T-cell (primary cell): ENCODE measurements at regions not wholly inside any gene's neighbourhood (a gene's known extent, or its start where the extent isn't known, plus 50 kb on each side); places are given as distances from the start of the nearest gene placed in this dataset.

Experiments
- ATAC-seq, 4 experiments: fragments of 200-7000 bp in 3 of 4; fragments of 150-1000 bp in 1 of 4; cut with Tn5 transposase; replicated peaks in 1 of 4; 1 replicate in 3 of 4; 2 replicates in 1 of 4; pipeline ENCODE4 v1.10.0; 2021; ENCODE audit warnings: moderate library complexity in 3 of 4, mild to moderate bottlenecking in 2 of 4, moderate number of reproducible peaks in 1 of 4
- CTCF ChIA-PET, 2 donors: fragments of 300-600 bp; sonication (Branson Sonifier 250); formaldehyde crosslinking; loops; one replicate each; lab custom pipeline; 2022; ENCODE audit warnings: antibody characterized with exemption in 2 of 2; lab: Charles Lee
- POLR2A ChIA-PET, 2 donors: fragments of 300-600 bp; sonication (Branson Sonifier 250); formaldehyde crosslinking; loops; one replicate each; lab custom pipeline; 2022; ENCODE audit warnings: antibody characterized with exemption in 2 of 2; lab: Charles Lee
- DNase-seq, 35 experiments: peaks; one replicate each; pipeline versions ENCODE4 v3.0.0 to v3.0.0-alpha.2; 2013 to 2023
- H3K27ac ChIP-seq: one replicate; pipeline ENCODE4 v1.5.1; 2013; ENCODE audit warnings: low read length
- H3K27me3 ChIP-seq, 2 experiments: replicated peaks in 1 of 2; 1 replicate in 1 of 2; 2 replicates in 1 of 2; pipeline versions ENCODE4 v1.6.1 to v1.7.0; 2013; ENCODE audit warnings: low read length in 1 of 2, mixed read lengths in 1 of 2; ENCODE audit not compliant: control insufficient read depth in 2 of 2, insufficient read depth in 2 of 2; ENCODE audit errors: extremely low read depth in 1 of 2
- H3K36me3 ChIP-seq, 2 donors: 1 replicate in 1 of 2; 2 replicates in 1 of 2; pipeline versions ENCODE4 v1.6.1 to v1.7.0; 2013; ENCODE audit warnings: low read length in 1 of 2; ENCODE audit not compliant: control insufficient read depth in 2 of 2, insufficient read depth in 1 of 2; ENCODE audit errors: extremely low read depth in 1 of 2
- H3K4me1 ChIP-seq, 2 experiments: 1 replicate in 1 of 2; 2 replicates in 1 of 2; pipeline versions ENCODE4 v1.6.1 to v1.7.0; 2013; ENCODE audit warnings: low read length in 2 of 2, mixed read lengths in 1 of 2; ENCODE audit not compliant: insufficient read depth in 2 of 2, control insufficient read depth in 1 of 2; ENCODE audit errors: extremely low read depth in 1 of 2
- H3K4me3 ChIP-seq, 2 donors: 1 replicate in 1 of 2; 2 replicates in 1 of 2; pipeline versions ENCODE4 v1.5.1 to v1.7.0; 2013; ENCODE audit warnings: mild to moderate bottlenecking in 2 of 2, low read length in 1 of 2, moderate library complexity in 1 of 2; ENCODE audit not compliant: control insufficient read depth in 1 of 2; ENCODE audit errors: extremely low read depth in 1 of 2
- H3K9me3 ChIP-seq: 2 replicates; pipeline ENCODE4 v1.7.0; 2013
- H3K27ac Mint-ChIP-seq, 2 donors: one replicate each; pipeline ENCODE4 v1.8.0; 2020 to 2021; ENCODE audit warnings: mild to moderate bottlenecking in 2 of 2, mixed read lengths in 2 of 2
- H3K27me3 Mint-ChIP-seq, 2 donors: one replicate each; pipeline ENCODE4 v1.8.0; 2021 to 2022; ENCODE audit warnings: mixed read lengths in 2 of 2
- H3K36me3 Mint-ChIP-seq: one replicate; pipeline ENCODE4 v1.8.0; 2021; ENCODE audit warnings: mixed read lengths
- H3K4me1 Mint-ChIP-seq, 3 donors: one replicate each; pipeline ENCODE4 v1.8.0; 2020 to 2022; ENCODE audit warnings: mixed read lengths in 3 of 3, mild to moderate bottlenecking in 1 of 3
- H3K4me3 Mint-ChIP-seq, 3 donors: one replicate each; pipeline ENCODE4 v1.8.0; 2020 to 2022; ENCODE audit warnings: mild to moderate bottlenecking in 3 of 3, mixed read lengths in 3 of 3, moderate library complexity in 3 of 3
- H3K9me3 Mint-ChIP-seq, 3 donors: one replicate each; pipeline ENCODE4 v1.8.0; 2020 to 2022; ENCODE audit warnings: mixed read lengths in 3 of 3
- WGBS: methylation state at CpG from one replicate; pipeline ENCODE4 v1.1.5; 2013; ENCODE audit warnings: missing lambda C conversion rate; ENCODE audit not compliant: insufficient coverage; 5-methylcytosine and 5-hydroxymethylcytosine counted together

- Mint-ChIP-seq H3K36me3 (no peaks in the 10 kb centered on the region), H3K9me3 (peaks cover 21 to 29% (median 23%) of the 10 kb centered on the region in 3 donors), H3K4me1 (no peaks in the 10 kb centered on the region), H3K27ac (no peak overlapping the region), H3K27me3 (no peaks in the 10 kb centered on the region), H3K4me3 (no peak overlapping the region)
- no peaks in the 10 kb centered on the region for H3K9me3 ChIP-seq
- H3K27me3 ChIP-seq, result no peaks in the 10 kb centered on the region
- no peaks in the 10 kb centered on the region for H3K4me1 ChIP-seq
- WGBS, result 0% methylated on average over 1 of the region's 3 CpGs
- ChIA-PET POLR2A (no interaction called here), CTCF (no interaction called here)
- H3K36me3 ChIP-seq, result no peaks in the 10 kb centered on the region
- H3K27ac ChIP-seq, result no peak overlapping the region
- no peak for DNase-seq
- H3K4me3 ChIP-seq, result no peak overlapping the region
- no peak for ATAC-seq
Observed at GRCh38 chr4:148934926-148935578, 492.8 kb upstream of the NR3C2 start.

- ChIA-PET CTCF (no interaction called here), POLR2A (no interaction called here)
- no peak overlapping the region for H3K4me3 ChIP-seq
- no peaks in the 10 kb centered on the region for H3K4me1 ChIP-seq
- WGBS, result 100% methylated on average over 3 of the region's 3 CpGs
- Mint-ChIP-seq H3K27me3 (peaks cover 0 to 2% of the 10 kb centered on the region in 2 donors), H3K4me3 (no peak overlapping the region), H3K9me3 (peaks cover 22 to 29% (median 25%) of the 10 kb centered on the region in 3 donors), H3K4me1 (no peaks in the 10 kb centered on the region), H3K27ac (no peak overlapping the region), H3K36me3 (peaks cover 3% of the 10 kb centered on the region)
- H3K27ac ChIP-seq, result no peak overlapping the region
- no peaks in the 10 kb centered on the region for H3K27me3 ChIP-seq
- no peaks in the 10 kb centered on the region for H3K9me3 ChIP-seq
- DNase-seq, result no peak
- H3K36me3 ChIP-seq, result no peaks in the 10 kb centered on the region
- no peak for ATAC-seq
Observed at GRCh38 chr4:148926276-148927260, 484.4 kb upstream of the NR3C2 start.

- CTCF ChIA-PET, result no interaction called here
- no peak for ATAC-seq
Observed at GRCh38 chr4:148923881-148924280, 481.7 kb upstream of the NR3C2 start.

GRCh38 chr4:148922497-148922896, 480.3 kb upstream of the NR3C2 start:
- no CpG with 5 or more reads among the region's 1 CpG for WGBS
- Histone ChIP-seq H3K27ac (no peak overlapping the region), H3K4me3 (no peak overlapping the region), H3K4me1 (no peaks in the 10 kb centered on the region), H3K36me3 (no peaks in the 10 kb centered on the region), H3K9me3 (no peaks in the 10 kb centered on the region), H3K27me3 (no peaks in the 10 kb centered on the region)
- no peak overlapping the region for H3K4me3 Mint-ChIP-seq
- ChIA-PET CTCF (interaction anchor here in 1 of 2 donors (0.7 kb wide), 1 partner anchor 116 kb away, joined by 3 read pairs; no protein-coding TSS in a partner anchor), POLR2A (no interaction called here)
- no peaks in the 10 kb centered on the region for H3K36me3 Mint-ChIP-seq
- H3K9me3 Mint-ChIP-seq, result no peaks in the 10 kb centered on the region
- ATAC-seq (no peak), DNase-seq (no peak)
- no peaks in the 10 kb centered on the region for H3K4me1 Mint-ChIP-seq
- no peaks in the 10 kb centered on the region for H3K27me3 Mint-ChIP-seq
- no peak overlapping the region for H3K27ac Mint-ChIP-seq

More at GRCh38 chr4:148923881-148924280, 481.7 kb upstream of the NR3C2 start:
- Histone ChIP-seq H3K4me3 (no peak overlapping the region), H3K9me3 (no peaks in the 10 kb centered on the region), H3K4me1 (no peaks in the 10 kb centered on the region), H3K27ac (no peak overlapping the region), H3K36me3 (no peaks in the 10 kb centered on the region), H3K27me3 (no peaks in the 10 kb centered on the region)
- no peaks in the 10 kb centered on the region for H3K4me1 Mint-ChIP-seq
- no peak overlapping the region for H3K4me3 Mint-ChIP-seq
- no peak for DNase-seq
- peaks cover 0 to 5% (median 3%) of the 10 kb centered on the region in 3 donors for H3K9me3 Mint-ChIP-seq
- no peak overlapping the region for H3K27ac Mint-ChIP-seq
- POLR2A ChIA-PET, result no interaction called here
- H3K27me3 Mint-ChIP-seq, result peaks cover 0 to 2% of the 10 kb centered on the region in 2 donors
- peaks cover 3% of the 10 kb centered on the region for H3K36me3 Mint-ChIP-seq

- no peaks in the 10 kb centered on the region for H3K27me3 Mint-ChIP-seq
- Histone ChIP-seq H3K9me3 (no peaks in the 10 kb centered on the region), H3K27me3 (no peaks in the 10 kb centered on the region), H3K27ac (no peak overlapping the region), H3K4me3 (no peak overlapping the region), H3K4me1 (no peaks in the 10 kb centered on the region), H3K36me3 (no peaks in the 10 kb centered on the region)
- CTCF ChIA-PET, result no interaction called here
- POLR2A ChIA-PET, result no interaction called here
- H3K4me1 Mint-ChIP-seq, result no peaks in the 10 kb centered on the region
- no peak overlapping the region for H3K4me3 Mint-ChIP-seq
- WGBS, result no CpG with 5 or more reads among the region's 2 CpGs
- no peak overlapping the region for H3K27ac Mint-ChIP-seq
- ATAC-seq (no peak), DNase-seq (no peak)
- no peaks in the 10 kb centered on the region for H3K9me3 Mint-ChIP-seq
- H3K36me3 Mint-ChIP-seq, result no peaks in the 10 kb centered on the region
Observed at GRCh38 chr4:148914734-148915133, 472.5 kb upstream of the NR3C2 start.

- ChIA-PET CTCF (no interaction called here), POLR2A (no interaction called here)
- ATAC-seq, result no peak
- Mint-ChIP-seq H3K4me3 (no peak overlapping the region), H3K36me3 (no peaks in the 10 kb centered on the region), H3K27ac (no peak overlapping the region), H3K9me3 (no peaks in the 10 kb centered on the region), H3K27me3 (no peaks in the 10 kb centered on the region), H3K4me1 (no peaks in the 10 kb centered on the region)
- Histone ChIP-seq H3K9me3 (no peaks in the 10 kb centered on the region), H3K27ac (no peak overlapping the region), H3K36me3 (no peaks in the 10 kb centered on the region), H3K27me3 (no peaks in the 10 kb centered on the region), H3K4me1 (no peaks in the 10 kb centered on the region), H3K4me3 (no peak overlapping the region)
- DNase-seq, result no peak
- WGBS, result 79% methylated on average over 6 of the region's 10 CpGs
Observed at GRCh38 chr4:148914301-148914700, 472.1 kb upstream of the NR3C2 start.
